HepG2 (cell line): ENCODE measurements at regions not wholly inside any gene's neighbourhood (a gene's known extent, or its start where the extent isn't known, plus 50 kb on each side); places are given as distances from the start of the nearest gene placed in this dataset.

ENCODE experiments used
- ATAC-seq: fragments of 200-7000 bp; cut with Tn5 transposase; 3 replicates; pipeline ENCODE4 v1.9.1; 2020; ENCODE audit warnings: mild to moderate bottlenecking, moderate library complexity
- BruUV-seq: library from RNA; stranded (reverse); fragments of 400-500 nt; replicated peaks from 2 replicates; lab custom pipeline; 2021; lab: Mats Ljungman, UMichigan
- CTCF ChIA-PET: fragments of 300-600 bp; formaldehyde crosslinking; extraction: SDS; loops from one replicate; lab custom pipeline; 2021; ENCODE audit warnings: low total read pairs, inconsistent platforms, low intra/inter-chr PET ratio; lab: Yijun Ruan, JAX
- POLR2A ChIA-PET: fragments of 350-600 bp; sonication (Branson Sonifier 250); formaldehyde crosslinking; loops from one replicate; lab custom pipeline; 2020; ENCODE audit warnings: antibody characterized with exemption, inconsistent platforms; lab: Yijun Ruan, JAX
- DNase-seq: peaks from one replicate; pipeline ENCODE4 v3.0.0-alpha.2; 2015; ENCODE audit warnings: low spot score
- FAIRE-seq: peaks from 3 replicates; lab custom pipeline; 2011; peaks lifted over from hg19 to GRCh38; lab: Jason Lieb, UNC
- H2AFZ ChIP-seq: one replicate; pipeline ENCODE4 v1.6.1; 2011; ENCODE audit warnings: low read length, inconsistent platforms
- H3K27ac ChIP-seq: fragments of 300-600 bp; 3 replicates; pipeline ENCODE4 v1.8.0; 2011; ENCODE audit warnings: mixed run types, mild to moderate bottlenecking, mixed read lengths, low read length, inconsistent platforms; ENCODE audit not compliant: insufficient read depth; ENCODE audit errors: extremely low read length
- H3K27me3 ChIP-seq, 2 experiments: fragments of 200-600 bp in 1 of 2; 2 replicates in 1 of 2; 3 replicates in 1 of 2; pipeline versions ENCODE4 v1.6.0 to v1.8.0; 2011; ENCODE audit warnings: low read length in 2 of 2, mild to moderate bottlenecking in 2 of 2, moderate library complexity in 2 of 2, inconsistent platforms in 1 of 2; ENCODE audit not compliant: insufficient read depth in 2 of 2, control insufficient read depth in 1 of 2
- H3K36me3 ChIP-seq, 2 experiments: fragments of 200-600 bp in 1 of 2; replicated peaks in 1 of 2; 2 replicates in 1 of 2; 3 replicates in 1 of 2; pipeline versions ENCODE4 v1.5.1 to v1.8.0; 2011; ENCODE audit warnings: low read length in 2 of 2, inconsistent platforms in 1 of 2; ENCODE audit not compliant: insufficient read depth in 2 of 2, control insufficient read depth in 1 of 2
- H3K4me1 ChIP-seq: 2 replicates; pipeline ENCODE4 v1.5.1; 2012; ENCODE audit warnings: low read length, inconsistent platforms; ENCODE audit not compliant: insufficient read depth
- H3K4me2 ChIP-seq: 2 replicates; pipeline ENCODE4 v1.6.0; 2011; ENCODE audit warnings: low read depth, low read length, inconsistent platforms
- H3K4me3 ChIP-seq, 3 experiments: fragments of 200-600 bp in 1 of 3; sonication (generic), shearing (Covaris generic) in 1 of 3; replicated peaks in 1 of 3; 2 replicates each; pipeline ENCODE4 v1.5.1; 2011 to 2016; ENCODE audit warnings: low read length in 3 of 3, inconsistent platforms in 2 of 3, low read depth in 2 of 3, mild to moderate bottlenecking in 2 of 3, control low read depth in 1 of 3, mixed read lengths in 1 of 3; ENCODE audit not compliant: insufficient read depth in 1 of 3
- H3K79me2 ChIP-seq: one replicate; pipeline ENCODE4 v1.6.1; 2011; ENCODE audit warnings: low read length, inconsistent platforms; ENCODE audit not compliant: insufficient read depth
- H3K9ac ChIP-seq: 2 replicates; pipeline ENCODE4 v1.6.0; 2011; ENCODE audit warnings: mild to moderate bottlenecking, low read depth, low read length, inconsistent platforms; ENCODE audit not compliant: insufficient read depth
- H3K9me3 ChIP-seq: 2 replicates; pipeline ENCODE4 v1.5.1; 2012; ENCODE audit warnings: mild to moderate bottlenecking, low read length
- H4K20me1 ChIP-seq: 2 replicates; pipeline ENCODE4 v1.6.0; 2011; ENCODE audit warnings: inconsistent platforms, mild to moderate bottlenecking, low read length, moderate library complexity; ENCODE audit not compliant: insufficient read depth
- ATF5 ChIP-seq: sonication (generic); formaldehyde crosslinking; IDR thresholded peaks from 2 replicates; pipeline ENCODE4 v1.4.0; 2020; ENCODE audit warnings: mild to moderate bottlenecking, low read depth, missing genetic modification reagents
- ETV6 ChIP-seq: sonication (generic); formaldehyde crosslinking; conservative IDR thresholded peaks from 2 replicates; pipeline ENCODE4 v1.4.0; 2020; ENCODE audit warnings: missing genetic modification reagents
- KDM5B ChIP-seq: sonication (generic); formaldehyde crosslinking; IDR thresholded peaks from 2 replicates; pipeline ENCODE4 v1.4.0; 2020; ENCODE audit warnings: missing genetic modification reagents, mild to moderate bottlenecking, borderline replicate concordance
- MEF2D ChIP-seq: sonication (generic); formaldehyde crosslinking; IDR thresholded peaks from 2 replicates; pipeline ENCODE4 v1.5.1; 2020; ENCODE audit warnings: mild to moderate bottlenecking, missing genetic modification reagents
- PATZ1 ChIP-seq: sonication (generic); formaldehyde crosslinking; IDR thresholded peaks from 2 replicates; pipeline ENCODE4 v1.4.0; 2020; ENCODE audit warnings: missing genetic modification reagents
- SP4 ChIP-seq: sonication (generic); formaldehyde crosslinking; IDR thresholded peaks from 2 replicates; pipeline ENCODE4 v1.8.1; 2023; ENCODE audit warnings: mild to moderate bottlenecking, missing genetic modification reagents
- TFDP2 ChIP-seq: sonication (generic); formaldehyde crosslinking; IDR thresholded peaks from 2 replicates; pipeline ENCODE4 v1.4.0; 2020; ENCODE audit warnings: missing genetic modification reagents
- TP53 ChIP-seq: sonication (generic); formaldehyde crosslinking; conservative IDR thresholded peaks from 2 replicates; pipeline ENCODE4 v1.4.0; 2020; ENCODE audit warnings: missing genetic modification reagents
- ZNF180 ChIP-seq: sonication (generic); formaldehyde crosslinking; IDR thresholded peaks from 2 replicates; pipeline ENCODE4 v1.4.0; 2020; ENCODE audit warnings: low read depth, missing genetic modification reagents, borderline replicate concordance
- ZNF329 ChIP-seq: sonication (generic); formaldehyde crosslinking; IDR thresholded peaks from 2 replicates; pipeline ENCODE4 v1.9.0; 2021; ENCODE audit warnings: low read depth, mild to moderate bottlenecking, missing genetic modification reagents
- ZNF687 ChIP-seq: sonication (generic); formaldehyde crosslinking; IDR thresholded peaks from 2 replicates; pipeline ENCODE4 v1.5.1; 2020; ENCODE audit warnings: mild to moderate bottlenecking, missing genetic modification reagents, moderate library complexity
- ZSCAN22 ChIP-seq: sonication (generic); formaldehyde crosslinking; IDR thresholded peaks from 2 replicates; pipeline ENCODE4 v1.4.0; 2020; ENCODE audit warnings: mild to moderate bottlenecking, missing genetic modification reagents
- WGBS: methylation state at CpG from one replicate; pipeline ENCODE4 v1.1.6; 2017; ENCODE audit warnings: low lambda C conversion rate; 5-methylcytosine and 5-hydroxymethylcytosine counted together
- in situ Hi-C: cut with HindIII; loops from 2 replicates; pipeline ENCODE4 v1.10.0; 2017; ENCODE audit warnings: low pct_unique_long_range_greater_than_20kb; ENCODE audit not compliant: extremely low pct_ligation_motif_present
- intact Hi-C: fragments of 100-400 bp; cut with micrococcal nuclease; formaldehyde crosslinking; loops from one replicate; pipeline ENCODE4 v1.10.0; 2022; ENCODE audit not compliant: unreplicated experiment

GRCh38 chr1:94693435-94693834 lies 126.7 kb upstream of the SLC44A3 start (continued):
- TF ChIP-seq ZNF687 (CRISPR knock-in tag) (no peak), ZNF180 (CRISPR knock-in tag) (no peak), MEF2D (no peak), PATZ1 (CRISPR knock-in tag) (no peak)

GRCh38 chr1:94693029-94693428 lies 127.1 kb upstream of the SLC44A3 start:
- ChIA-PET POLR2A (no interaction called here), CTCF (no interaction called here)
- ATAC-seq (no peak), DNase-seq (no peak), FAIRE-seq (no peak)
- no peak overlapping the region for H2AFZ ChIP-seq
- TF ChIP-seq KDM5B (CRISPR knock-in tag) (no peak), ZSCAN22 (CRISPR knock-in tag) (no peak), ATF5 (no peak), ZNF329 (no peak), TP53 (CRISPR knock-in tag) (no peak), TFDP2 (CRISPR knock-in tag) (no peak), SP4 (CRISPR knock-in tag) (no peak), ETV6 (no peak)
- no peak overlapping the region for H3K27ac ChIP-seq
- peaks cover 30% of the 10 kb centered on the region for H3K4me1 ChIP-seq
- BruUV-seq: no TSS peak
- no peak overlapping the region for H3K4me3 ChIP-seq
- no peaks in the 10 kb centered on the region for H3K79me2 ChIP-seq
- no peaks in the 10 kb centered on the region for H3K27me3 ChIP-seq
- WGBS: 88% methylated on average over 3 of the region's 3 CpGs
- H3K9ac ChIP-seq: no peak overlapping the region
- intact Hi-C loops (loop anchor here (10.0 kb wide), 1 partner anchor 138 kb away; no protein-coding TSS in a partner anchor), in situ Hi-C loops (no loop called here)
- no peak overlapping the region for H3K4me2 ChIP-seq
- H3K36me3 ChIP-seq: no peaks in the 10 kb centered on the region
- H4K20me1 ChIP-seq: no peaks in the 10 kb centered on the region
- no peaks in the 10 kb centered on the region; the same call in 1 of the 2 replicates for H3K9me3 ChIP-seq
